ENCODE measurements at regions not wholly inside any gene's neighbourhood (a gene's known extent, or its start where the extent isn't known, plus 50 kb on each side); places are given as distances from the start of the nearest gene placed in this dataset.
A peak's percentile ranks its signal among the peaks of the same experiment; 100 is the strongest.
"Not testable (repeated sequence)": the region's sequence is repeated elsewhere in the genome, so short reads cannot be mapped to it uniquely, and the experiment has no call there.

DNA sequence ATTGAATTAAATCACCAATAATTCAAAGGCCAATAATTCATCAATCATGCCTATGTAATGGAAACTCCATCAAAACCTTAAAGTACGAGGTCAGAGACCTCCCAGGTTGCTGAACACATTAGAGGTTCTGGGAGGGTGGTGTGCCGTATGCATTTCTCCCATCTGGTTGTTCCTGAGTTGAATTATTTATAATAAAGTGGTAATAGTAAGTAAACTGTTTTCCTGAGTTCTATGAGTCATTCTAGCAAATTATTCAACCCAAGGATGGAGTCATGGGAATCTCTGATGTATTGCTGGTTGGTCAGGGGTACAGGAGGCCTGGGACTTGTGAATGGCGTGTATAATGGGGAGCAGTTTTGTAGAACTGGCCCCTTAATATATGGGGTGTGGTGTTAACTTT lies 191.7 kb downstream of the CARTPT start:
- DNase-seq = no peak

DNA sequence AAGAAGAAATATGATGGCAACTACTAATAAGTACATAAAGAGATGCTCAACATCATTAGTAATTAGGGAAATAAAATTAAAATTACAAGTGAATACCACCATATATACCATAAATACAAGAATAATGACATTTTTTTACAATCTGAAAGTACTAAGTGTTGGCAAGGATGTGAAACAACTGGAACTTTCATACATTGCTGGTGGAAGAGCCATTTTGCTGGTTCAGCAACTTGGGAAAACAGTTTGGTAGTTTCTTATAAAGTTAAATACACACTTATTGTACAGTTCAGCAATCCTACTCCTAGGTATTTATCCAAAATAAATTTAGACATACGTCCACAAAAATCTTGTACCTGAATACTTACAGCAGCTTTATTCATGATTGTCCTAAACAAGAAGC lies 192.9 kb downstream of the CARTPT start:
- DNase-seq = no peak

DNA sequence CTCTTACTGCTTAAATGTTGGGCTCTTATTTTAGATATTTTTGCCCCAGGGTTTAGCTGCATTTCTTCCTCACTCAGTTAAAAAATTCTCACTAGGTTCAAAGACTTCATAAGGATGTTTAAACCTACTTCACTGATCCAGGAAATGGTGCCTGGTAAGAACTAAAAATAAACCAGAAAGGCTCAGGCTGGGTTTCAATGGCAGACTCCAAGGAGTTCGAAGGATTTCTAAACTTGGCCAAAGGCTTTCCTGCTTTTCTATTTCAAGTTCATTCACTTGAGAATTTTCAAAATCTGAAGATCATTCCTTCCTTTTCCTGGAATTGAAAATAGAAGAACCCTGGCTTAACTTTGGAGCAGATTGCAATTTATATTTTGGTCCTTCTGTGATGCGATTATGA lies 193.0 kb upstream of the MAP1B start:
- DNase-seq = no peak

DNA sequence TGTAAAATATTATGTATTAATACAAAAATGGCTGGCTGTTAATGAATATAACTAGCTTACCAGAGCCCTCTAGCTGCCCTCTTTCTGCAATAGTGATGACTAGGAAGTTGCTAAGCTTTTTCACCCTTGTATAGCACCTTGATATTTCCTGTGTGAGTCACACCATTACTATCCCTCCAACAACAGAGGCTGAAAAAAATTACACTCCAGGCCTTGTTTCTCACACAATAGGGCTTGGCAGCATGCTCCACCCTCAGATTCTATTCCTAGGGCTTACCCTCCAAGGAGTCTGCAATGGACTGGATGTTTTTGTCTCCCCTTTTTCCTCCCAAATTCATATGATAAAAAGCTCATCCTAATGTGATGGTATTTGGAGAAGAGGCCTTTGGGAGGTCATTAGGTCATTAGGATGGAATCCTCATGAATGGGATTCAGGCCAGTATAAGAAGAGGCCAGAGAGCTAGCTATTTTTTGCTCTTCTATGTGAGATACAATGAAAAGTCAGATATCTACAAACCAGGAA lies 184.6 kb upstream of the MAP1B start:
- peak; percentile 7 for DNase-seq

DNA sequence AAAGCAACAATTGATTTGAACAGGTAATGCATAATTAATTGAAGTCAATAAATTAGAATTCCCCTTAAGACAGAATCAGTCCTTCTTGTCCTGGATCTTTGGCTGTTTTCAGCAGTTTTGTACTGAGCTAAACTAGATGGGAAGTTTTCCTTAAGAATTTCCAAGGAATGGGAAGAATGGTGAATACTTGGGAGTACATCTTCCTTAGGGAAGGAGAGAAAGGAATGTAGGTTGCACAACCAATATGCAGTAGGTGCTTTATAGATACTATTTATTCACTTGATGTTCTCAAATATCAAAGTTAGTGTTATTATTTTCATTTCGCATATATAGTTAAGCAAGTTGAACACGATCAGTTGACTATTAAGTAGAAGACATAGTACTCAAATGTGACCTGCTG lies 183.5 kb upstream of the MAP1B start:
- DNase-seq = no peak

DNA sequence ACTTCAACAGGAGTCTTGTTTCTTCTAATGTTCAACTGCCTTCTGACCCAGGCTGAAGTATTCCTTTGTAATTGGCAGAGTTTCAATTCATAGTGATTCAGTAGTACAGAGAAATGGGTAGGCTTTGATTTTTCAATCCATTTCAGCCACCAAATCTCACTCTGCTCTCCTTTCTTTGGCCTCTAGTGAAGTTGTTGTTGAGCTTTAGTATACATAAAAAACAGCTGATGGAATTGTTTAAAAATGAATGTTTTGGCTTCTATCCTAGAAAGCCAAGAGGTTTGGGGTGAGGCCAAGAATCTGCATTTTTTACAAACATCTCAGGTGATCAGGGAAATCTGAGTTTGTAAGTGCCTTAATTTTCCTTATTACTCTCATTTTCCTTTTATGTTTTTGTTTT lies 182.9 kb upstream of the MAP1B start:
- DNase-seq = no peak

DNA sequence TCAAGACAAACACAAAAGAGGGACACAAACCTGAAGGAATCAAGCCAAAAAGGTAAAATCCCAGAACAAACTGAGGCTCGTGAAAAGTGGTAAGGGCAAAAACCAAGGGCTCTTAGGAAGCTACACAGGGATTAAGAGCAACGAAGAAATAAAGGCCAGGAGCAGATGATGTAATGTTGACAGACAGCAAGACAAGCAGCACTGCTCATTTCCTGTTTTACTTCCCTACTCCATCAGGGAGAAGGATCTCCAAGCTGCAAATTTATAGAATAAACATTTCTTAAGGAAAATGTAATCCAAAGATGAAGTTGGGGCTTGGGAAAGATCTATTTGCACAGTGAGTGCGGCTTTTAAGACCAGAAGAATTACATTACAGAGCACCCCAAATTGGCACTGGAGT lies 182.3 kb upstream of the MAP1B start:
- DNase-seq = peak; percentile 71

DNA sequence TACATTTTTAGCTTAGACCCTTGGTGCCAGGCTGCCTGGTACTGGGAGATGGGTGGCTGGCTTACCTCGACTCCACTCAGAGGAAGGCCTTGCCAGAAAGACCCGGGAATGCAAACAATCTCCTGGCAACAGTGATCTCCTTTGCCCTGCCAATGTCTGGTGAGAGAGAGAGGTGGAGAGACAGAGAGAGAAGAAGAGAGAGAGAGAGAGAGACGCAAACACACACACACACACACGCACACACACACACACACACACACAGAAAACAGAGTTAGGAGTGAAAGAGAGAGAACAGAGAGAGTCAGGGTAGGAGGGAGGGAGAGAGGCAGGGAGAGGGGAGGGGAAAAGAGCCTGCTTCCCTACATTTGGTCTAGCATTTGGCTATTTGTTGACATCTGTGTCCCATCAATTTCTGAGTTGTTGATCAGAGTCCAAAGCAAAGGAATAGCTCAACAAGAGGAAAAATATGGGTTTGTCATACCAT lies 181.6 kb upstream of the MAP1B start:
- DNase-seq = no peak

DNA sequence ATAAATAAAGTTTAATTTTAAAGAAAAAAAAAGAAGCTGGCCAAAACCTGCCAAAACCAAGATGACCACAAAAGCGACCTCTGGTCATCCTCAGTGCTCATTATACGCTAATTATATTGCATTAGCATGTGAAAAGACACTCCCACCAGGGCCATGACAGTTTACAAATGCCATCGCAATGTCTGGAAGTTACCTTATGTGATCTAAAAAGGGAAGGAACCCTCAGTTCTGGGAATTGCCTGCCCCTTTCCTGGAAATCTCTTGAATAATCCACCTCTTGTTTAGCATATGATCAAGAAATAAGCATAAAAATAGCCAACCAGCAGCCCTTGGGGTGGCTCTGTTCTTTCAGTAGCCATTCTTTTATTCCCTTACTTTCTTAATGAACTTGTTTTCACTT lies 178.3 kb upstream of the MAP1B start:
- no peak for DNase-seq

DNA sequence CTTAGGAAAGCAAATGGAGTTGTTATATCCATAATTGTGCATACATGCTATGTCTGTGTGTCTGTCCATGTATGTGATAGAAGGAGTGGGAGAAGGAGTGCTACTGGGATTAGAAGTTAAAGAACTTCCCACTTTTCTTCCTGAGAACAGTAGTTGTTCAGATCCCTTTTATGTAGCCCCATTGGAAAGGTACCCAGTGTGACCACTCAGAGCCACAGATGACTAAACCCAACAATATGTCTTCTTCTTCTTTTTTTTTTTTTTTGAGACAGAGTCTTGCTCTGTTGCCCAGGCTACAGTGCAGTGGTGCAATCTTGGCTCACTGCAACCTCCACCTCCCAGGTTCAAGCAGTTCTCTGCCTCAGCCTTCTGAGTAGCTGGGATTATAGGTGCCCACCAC lies 176.7 kb upstream of the MAP1B start:
- not testable (repeated sequence) for DNase-seq

DNA sequence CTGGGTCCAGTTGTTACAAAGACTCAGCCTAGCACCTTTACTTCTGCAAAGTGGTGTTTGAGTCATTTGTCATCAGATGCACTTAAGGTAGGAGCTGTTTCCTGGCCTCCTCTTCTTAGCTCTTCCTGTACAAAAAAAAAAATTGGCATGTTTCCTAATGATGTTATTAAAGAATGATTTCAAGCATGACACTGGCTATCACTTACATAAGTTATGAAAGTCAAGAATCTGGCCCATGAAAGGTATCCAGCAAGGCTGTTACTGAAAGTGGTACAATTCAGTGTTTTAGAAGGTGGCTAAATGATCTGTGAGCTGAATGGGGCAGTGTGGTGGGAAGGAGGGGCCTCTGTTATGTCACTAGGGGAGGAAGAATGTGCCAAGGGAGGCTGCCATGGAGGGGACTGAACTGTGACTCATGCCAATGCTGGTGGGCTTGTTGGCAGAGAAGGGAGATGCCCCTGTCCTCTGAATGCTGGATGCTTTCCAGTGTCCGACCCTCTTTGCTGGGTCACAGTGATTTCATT lies 175.1 kb upstream of the MAP1B start:
- DNase-seq = no peak

DNA sequence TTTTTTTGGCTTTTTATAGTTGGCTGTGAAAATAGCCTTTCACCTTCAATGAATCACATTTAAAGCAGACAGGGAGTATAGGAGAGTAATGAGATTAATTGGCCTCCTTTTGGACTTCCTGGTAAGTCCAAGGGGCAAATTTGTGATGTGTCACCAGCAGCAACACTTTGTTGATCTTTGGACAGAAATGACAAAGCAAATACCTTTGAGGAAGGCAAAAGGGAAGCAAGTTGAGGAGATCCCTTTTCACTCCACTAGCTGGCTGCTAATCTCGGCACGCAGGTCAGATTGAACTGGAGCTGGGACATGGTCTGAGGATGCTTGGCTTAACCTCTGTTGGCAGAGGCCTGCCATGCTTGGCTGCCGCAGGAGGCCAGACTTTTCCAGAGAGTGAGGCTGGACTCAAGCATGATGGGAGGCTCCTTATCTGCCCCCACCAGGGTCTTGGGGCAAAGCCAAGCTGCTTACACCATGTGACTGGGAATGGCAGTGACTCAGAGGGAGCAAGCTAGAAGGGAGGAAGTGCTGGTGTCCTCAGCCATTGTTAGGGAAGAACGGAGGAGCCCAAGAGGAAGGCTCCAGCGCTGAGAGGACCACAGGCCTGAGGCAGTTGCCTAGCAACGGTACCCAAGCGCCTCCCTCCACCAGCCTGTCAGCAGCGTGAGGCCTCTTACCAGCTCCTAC lies 174.5 kb upstream of the MAP1B start:
- no peak for DNase-seq

DNA sequence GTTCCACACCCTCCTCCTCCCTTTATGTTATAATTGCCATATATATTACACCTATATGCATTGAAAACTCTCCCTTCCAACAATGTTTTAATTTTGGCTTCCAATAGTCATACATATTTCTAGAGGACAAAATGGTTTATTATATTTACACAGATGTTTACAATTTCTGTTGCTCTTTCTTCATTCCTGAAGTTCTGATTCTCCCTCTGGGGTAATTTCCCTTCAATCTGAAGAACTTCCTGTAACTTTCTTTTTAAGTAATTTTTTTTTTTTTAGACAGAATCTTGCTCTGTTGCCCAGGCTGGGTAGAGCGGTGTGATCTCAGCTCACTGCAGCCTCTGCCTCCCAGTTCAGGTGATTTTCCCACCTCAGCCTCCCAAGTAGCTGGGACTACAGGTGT lies 173.0 kb upstream of the MAP1B start:
- no peak for DNase-seq

DNA sequence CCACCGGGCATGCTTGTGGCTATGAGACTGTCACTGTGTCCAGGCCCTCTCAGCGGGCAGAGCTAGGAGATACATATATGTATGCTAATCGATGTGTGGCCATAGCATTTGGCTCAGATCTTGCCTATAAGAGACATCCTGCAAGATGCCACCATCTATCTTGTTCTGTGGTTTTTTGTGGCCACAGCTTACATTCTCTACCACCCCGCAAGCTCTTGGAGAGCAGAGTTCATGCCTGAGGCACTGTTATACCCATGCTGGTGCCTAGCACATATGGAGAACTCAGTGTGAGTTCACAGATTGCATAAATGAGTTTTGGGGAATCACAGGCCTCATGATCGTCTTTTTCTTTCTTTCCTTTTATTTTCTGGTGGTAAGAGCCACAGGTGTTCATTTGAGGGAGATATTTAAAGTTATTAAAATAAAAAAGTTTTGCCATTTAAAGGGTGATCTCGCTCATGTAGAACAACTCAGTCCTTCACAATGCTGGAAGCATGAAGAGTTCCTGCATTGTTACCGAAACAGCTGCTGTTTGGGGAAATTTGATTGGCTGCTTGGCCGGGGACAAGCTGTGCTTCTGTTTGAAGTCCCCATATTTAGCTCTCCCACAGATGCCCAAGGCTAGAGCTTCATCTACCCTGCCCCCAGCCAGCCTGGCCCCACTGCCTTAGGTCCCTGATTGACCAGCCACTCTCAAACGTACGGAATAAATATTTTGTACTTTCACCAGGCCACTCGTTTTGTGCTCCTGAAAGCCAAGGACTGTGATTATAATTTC lies 169.2 kb upstream of the MAP1B start:
- DNase-seq = no peak

DNA sequence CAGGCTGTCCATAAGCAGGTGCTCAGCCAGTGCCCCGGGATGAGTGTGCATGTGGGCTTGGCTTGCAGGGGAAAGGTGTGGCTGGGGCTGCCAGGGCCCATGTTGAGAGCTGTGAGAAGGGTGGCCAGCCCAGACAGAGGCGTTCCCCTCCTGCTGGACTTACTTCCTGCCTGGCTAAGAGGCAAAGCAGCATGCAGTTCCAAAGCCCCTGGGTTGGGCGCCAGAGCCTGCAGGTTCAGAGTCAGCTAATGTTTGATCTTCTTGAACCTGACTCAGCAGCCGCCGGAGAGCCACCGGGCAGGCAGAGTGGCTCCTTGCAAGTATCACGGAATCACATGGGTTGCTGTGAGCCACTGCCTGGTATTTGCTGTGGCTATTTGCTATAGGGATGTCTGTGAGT lies 168.4 kb upstream of the MAP1B start:
- DNase-seq = no peak

DNA sequence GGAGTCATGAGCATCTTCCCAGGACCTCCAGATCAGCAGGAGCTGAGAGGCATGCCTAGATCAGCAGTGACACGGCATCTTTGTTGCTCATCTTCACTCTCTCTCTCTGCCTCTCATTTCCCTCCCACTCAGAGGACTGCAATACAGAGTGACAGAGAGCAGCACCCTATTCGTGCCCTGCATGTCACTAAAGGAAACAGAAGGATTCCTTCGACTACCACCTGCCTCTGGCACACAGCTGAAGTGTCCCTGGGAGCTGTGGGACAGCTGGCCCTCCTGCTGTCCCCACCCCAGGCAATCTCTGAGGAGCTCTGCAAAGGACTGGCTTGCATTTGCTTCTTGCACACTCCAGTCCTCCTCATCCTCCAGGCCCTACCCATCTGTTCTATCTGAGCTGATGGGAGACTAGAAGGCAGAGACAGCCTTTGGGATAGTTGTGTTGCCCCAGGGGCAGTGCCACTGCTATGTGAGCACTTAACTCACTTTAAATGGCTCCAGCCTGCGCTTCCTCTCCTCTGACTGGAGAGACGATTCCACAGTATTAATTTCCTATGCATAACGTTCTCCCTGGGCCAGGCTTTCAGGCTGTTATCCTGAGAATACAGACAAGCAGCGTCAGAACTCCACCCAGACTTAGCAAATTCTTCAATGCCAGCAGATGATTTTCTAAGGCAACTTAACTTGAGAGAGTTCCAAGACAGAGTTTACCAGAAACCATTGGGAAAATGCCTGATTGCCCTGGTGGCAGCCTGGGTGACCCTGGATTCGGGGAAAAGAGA lies 167.6 kb upstream of the MAP1B start:
- no peak for DNase-seq

DNA sequence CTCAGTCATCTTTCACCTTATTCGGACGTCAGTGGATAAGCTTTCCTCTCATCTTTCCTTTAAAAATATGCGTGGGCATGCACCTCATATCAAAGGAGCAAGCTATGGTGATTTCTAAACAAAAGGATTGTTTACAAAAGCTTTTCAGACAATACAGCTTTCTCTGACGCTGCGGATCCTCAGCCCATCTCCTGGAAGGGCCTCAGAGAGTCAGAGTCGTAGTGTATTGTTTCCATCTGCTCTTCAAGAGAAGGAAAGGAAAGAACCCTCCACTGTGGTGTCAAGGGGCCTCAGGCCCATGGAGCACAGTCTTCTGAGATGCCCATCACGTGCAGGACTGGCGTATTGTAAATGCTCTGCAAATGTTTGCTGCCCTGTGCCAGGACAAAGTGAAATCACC lies 163.4 kb upstream of the MAP1B start:
- DNase-seq = no peak

DNA sequence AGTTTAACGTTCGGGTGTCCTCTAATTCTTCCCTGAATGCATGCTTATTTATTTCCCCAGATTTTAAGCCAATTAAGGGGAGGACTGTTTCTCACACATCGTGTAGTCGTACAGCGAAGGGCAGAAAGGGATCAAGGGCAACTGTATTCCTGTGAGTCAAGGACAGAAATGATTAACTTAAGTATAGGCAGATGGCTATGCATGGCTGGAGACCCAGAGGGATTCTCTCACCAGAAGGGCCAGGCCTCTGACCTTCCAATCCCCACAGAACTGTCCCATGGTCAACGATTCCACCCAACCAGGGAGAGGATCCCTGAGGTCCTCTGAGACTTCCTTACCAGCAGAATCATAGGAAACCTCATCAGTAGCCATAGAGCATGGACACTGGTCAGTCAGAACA lies 161.8 kb upstream of the MAP1B start:
- DNase-seq = no peak

DNA sequence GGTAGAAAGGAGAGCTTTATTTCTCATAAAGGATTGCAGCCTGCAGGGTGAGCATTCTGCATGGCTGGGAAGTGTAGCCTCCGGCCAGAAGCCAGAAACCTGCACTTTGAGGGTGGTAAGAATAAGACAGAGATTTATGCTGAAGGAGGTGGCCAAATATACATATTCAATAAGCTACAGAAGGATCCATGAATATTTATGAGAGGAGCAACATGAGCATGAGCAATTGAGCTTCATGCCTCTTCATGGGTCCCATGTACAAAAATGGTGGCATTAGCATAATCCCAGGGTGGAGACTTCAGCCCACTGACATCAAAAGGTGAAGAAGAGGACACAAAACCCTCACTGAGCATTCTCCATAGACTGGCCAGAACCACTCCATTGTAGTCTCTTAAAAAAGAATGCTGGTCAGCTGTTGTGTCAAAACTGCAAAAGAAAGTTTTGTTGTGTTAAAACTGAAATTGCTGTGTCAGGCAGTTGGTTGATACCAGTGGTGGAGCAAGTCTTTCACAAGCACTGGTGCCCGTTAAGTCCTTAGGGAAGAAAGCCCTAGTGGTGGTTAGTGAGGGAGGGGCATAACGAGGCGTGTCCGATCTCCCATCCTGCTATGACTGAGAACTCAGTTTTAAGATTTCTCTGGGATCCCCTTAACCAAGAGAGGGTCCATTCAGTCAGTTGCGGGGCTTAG lies 160.8 kb upstream of the MAP1B start:
- peak; percentile 21 for DNase-seq

DNA sequence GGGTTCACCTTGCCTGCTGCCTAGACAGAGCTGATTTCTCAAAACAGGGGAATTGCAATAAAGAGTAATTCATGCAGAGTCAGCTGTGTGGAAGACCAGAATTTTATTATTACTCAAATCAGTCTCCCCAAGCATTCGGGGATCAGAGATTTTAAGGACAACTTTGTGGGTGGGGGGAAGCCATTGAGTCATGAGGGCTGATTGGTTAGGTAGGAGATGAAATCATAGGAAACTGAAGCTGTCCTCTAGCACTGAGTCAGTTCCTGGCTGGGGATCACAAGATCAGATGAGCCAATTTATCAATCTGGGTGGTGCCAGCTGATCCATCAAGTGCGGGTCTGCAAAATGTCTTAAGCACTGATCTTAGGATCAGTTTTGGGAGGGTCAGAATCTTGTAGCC lies 159.1 kb upstream of the MAP1B start:
- DNase-seq = no peak

DNA sequence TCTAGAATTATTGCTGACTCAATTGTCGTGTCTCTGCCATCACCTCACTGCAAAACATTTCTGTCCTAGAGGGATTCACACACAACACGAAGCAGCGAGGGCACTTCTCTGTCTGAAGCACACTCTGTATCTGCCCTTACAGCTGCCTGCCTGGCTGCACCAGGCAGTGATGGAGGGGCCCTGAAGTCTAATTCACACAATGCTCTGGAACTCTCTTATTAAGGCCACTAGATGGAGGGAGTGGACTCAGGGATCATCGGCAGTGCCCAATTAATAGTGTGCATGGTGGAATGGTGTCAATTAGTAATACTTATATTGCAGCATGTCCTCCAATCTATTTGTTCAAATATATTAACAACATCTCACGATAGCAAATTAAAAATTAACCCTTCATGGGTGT lies 157.5 kb upstream of the MAP1B start:
- no peak for DNase-seq

DNA sequence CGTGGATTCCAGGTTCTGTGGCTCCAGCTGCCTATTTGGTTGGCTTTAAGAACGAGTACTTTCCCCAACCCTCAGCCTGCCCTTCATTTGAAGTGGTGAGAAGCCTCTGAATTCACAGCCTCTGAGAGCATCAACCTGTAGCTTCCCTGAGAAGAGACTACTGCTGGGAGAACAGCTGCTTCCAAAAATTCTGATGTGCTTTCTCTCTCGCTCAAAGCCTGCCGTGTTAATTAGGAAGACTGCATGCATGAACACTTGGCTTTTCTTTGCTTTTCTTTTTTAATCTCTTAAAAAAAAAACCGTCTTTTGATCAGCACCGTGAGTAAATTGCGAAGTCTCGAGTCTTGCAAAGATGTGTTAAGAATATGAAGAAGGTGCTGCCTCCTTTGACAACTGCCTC lies 153.4 kb upstream of the MAP1B start:
- DNase-seq = no peak

DNA sequence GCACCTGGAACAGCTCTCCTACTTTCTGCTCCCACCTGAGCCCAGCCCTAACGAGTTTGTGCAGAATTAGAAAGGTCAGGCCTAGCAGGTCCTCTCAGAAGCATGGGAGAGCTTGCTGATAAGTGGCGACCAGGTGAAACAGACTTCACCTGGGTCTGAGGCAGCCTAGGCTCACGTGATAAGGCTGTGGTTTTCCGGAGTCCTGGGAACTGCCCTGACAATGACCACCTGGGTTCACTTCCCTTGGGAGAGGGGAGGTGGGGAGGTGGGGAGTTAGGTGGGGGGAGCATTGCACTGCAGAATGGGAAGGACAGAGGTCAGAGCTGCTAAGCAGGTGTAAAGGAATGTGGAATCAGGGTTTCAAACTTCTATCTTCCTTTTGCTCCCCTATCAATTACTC lies 152.9 kb upstream of the MAP1B start:
- no peak for DNase-seq

All from MV-4-11 (cell line).